ENCODE measurements at regions not wholly inside any gene's neighbourhood (a gene's known extent, or its start where the extent isn't known, plus 50 kb on each side); places are given as distances from the start of the nearest gene placed in this dataset.

- no peak for TF ChIP-seq EZH2 (IDR thresholded peaks at IDR 0.05; ENCODE audit: borderline replicate concordance, insufficient read depth, low read depth, low read length, poor library complexity, severe bottlenecking)
- no peak for TF ChIP-seq CTCF (IDR thresholded peaks at IDR 0.05)
Measured at GRCh38 chr9:86639287-86639686, 285.1 kb upstream of the TUT7 start.
